HEK293 (cell line): ENCODE measurements at regions not wholly inside any gene's neighbourhood (a gene's known extent, or its start where the extent isn't known, plus 50 kb on each side); places are given as distances from the start of the nearest gene placed in this dataset.
A peak's percentile ranks its signal among the peaks of the same experiment; 100 is the strongest.

Experiments used
- CTCF ChIP-seq: fragments of 450-650 bp; formaldehyde crosslinking; IDR thresholded peaks from 2 replicates; pipeline ENCODE4 v1.5.1; 2016; ENCODE audit warnings: missing biosample characterization, missing genetic modification characterization
- PRDM10 ChIP-seq: fragments of 450-650 bp; formaldehyde crosslinking; IDR thresholded peaks from 2 replicates; pipeline ENCODE4 v1.5.1; 2016; ENCODE audit warnings: missing biosample characterization, missing genetic modification characterization
- REST ChIP-seq: fragments of 450-650 bp; formaldehyde crosslinking; IDR thresholded peaks from 2 replicates; pipeline ENCODE4 v1.5.1; 2016; ENCODE audit warnings: missing biosample characterization, missing genetic modification characterization
- SETDB1 ChIP-seq: IDR thresholded peaks from one replicate; pipeline ENCODE4 v1.6.1; 2017; ENCODE audit warnings: mild to moderate bottlenecking, low read length, moderate library complexity, mixed read lengths; ENCODE audit not compliant: insufficient read length
- SP2 ChIP-seq: fragments of 450-650 bp; formaldehyde crosslinking; IDR thresholded peaks from 2 replicates; pipeline ENCODE4 v1.5.1; 2016; ENCODE audit warnings: missing biosample characterization, missing genetic modification characterization
- TCF7L2 ChIP-seq: IDR thresholded peaks from 2 replicates; pipeline ENCODE4 v1.6.1; 2011; ENCODE audit warnings: low read depth, mild to moderate bottlenecking, inconsistent platforms, low read length, moderate library complexity, borderline replicate concordance
- ZBTB10 ChIP-seq: fragments of 450-650 bp; formaldehyde crosslinking; IDR thresholded peaks from 2 replicates; pipeline ENCODE4 v1.5.1; 2016; ENCODE audit warnings: missing biosample characterization, missing genetic modification characterization
- ZBTB17 ChIP-seq: fragments of 450-650 bp; formaldehyde crosslinking; IDR thresholded peaks from 2 replicates; pipeline ENCODE4 v1.5.1; 2016; ENCODE audit warnings: missing biosample characterization, missing genetic modification characterization
- ZFHX2 ChIP-seq: fragments of 450-650 bp; formaldehyde crosslinking; conservative IDR thresholded peaks from 2 replicates; pipeline ENCODE4 v1.5.1; 2016; ENCODE audit warnings: missing biosample characterization, missing genetic modification characterization
- ZNF114 ChIP-seq: fragments of 450-650 bp; formaldehyde crosslinking; IDR thresholded peaks from 2 replicates; pipeline ENCODE4 v1.5.0; 2017; ENCODE audit warnings: missing biosample characterization, missing genetic modification characterization
- ZNF239 ChIP-seq: fragments of 450-650 bp; formaldehyde crosslinking; IDR thresholded peaks from 2 replicates; pipeline ENCODE4 v1.5.1; 2016; ENCODE audit warnings: missing biosample characterization, missing genetic modification characterization
- ZNF549 ChIP-seq: fragments of 450-650 bp; IDR thresholded peaks from 2 replicates; pipeline ENCODE4 v1.5.1; 2018; ENCODE audit warnings: missing biosample characterization, missing genetic modification characterization, mild to moderate bottlenecking, inconsistent platforms, moderate library complexity

- no peak for TF ChIP-seq CTCF (tag by site-specific recombination)
- TF ChIP-seq TCF7L2 = no peak
- no peak for TF ChIP-seq ZFHX2
- TF ChIP-seq ZNF239 = no peak
- peak; percentile 79 for TF ChIP-seq PRDM10 (tag by site-specific recombination)
- no peak for TF ChIP-seq ZNF549 (tag by site-specific recombination)
- no peak for TF ChIP-seq SETDB1
- no peak for TF ChIP-seq ZBTB17 (tag by site-specific recombination)
- TF ChIP-seq REST = no peak
- no peak for TF ChIP-seq ZNF114
- no peak for TF ChIP-seq SP2 (tag by site-specific recombination)
- TF ChIP-seq ZBTB10 (tag by site-specific recombination) = no peak
These were observed 53.0 kb upstream of the SIMC1 start for GRCh38 chr5:176185133-176185733.
